GM20000 (cell line): ENCODE measurements at regions not wholly inside any gene's neighbourhood (a gene's known extent, or its start where the extent isn't known, plus 50 kb on each side); places are given as distances from the start of the nearest gene placed in this dataset.

Experiments used
- DNase-seq: peaks from one replicate; pipeline ENCODE4 v3.0.0; 2012; ENCODE audit warnings: low spot score
- TF ChIP-seq, protein P1 (sequence below): IDR thresholded peaks from 2 replicates; pipeline ENCODE4 v1.5.1; 2012; ENCODE audit warnings: mild to moderate bottlenecking, control low read depth; ENCODE audit errors: extremely low read depth, missing control alignments

DNA sequence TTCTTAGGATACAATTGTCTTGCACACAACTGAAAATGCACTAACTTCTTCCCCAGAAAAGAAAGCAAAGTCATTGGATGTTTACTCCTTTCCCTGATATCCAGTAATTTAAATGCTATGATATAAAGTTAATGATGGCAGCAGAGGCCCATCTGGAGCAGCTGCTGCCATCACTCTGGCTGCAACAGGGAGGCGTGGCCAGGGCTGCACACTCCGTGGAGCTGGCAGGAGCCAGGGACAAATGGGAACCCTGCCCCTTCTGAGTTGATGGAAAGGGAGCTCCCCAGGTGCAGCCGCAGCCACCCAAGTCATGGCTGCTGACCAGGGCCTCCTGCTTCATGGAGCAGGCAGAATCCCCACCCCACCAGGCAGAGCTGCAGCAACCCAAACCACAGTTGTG lies 72.6 kb upstream of the ALDH1A3 start:
- DNase-seq, result no peak
- TF ChIP-seq, protein P1, sequence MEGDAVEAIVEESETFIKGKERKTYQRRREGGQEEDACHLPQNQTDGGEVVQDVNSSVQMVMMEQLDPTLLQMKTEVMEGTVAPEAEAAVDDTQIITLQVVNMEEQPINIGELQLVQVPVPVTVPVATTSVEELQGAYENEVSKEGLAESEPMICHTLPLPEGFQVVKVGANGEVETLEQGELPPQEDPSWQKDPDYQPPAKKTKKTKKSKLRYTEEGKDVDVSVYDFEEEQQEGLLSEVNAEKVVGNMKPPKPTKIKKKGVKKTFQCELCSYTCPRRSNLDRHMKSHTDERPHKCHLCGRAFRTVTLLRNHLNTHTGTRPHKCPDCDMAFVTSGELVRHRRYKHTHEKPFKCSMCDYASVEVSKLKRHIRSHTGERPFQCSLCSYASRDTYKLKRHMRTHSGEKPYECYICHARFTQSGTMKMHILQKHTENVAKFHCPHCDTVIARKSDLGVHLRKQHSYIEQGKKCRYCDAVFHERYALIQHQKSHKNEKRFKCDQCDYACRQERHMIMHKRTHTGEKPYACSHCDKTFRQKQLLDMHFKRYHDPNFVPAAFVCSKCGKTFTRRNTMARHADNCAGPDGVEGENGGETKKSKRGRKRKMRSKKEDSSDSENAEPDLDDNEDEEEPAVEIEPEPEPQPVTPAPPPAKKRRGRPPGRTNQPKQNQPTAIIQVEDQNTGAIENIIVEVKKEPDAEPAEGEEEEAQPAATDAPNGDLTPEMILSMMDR, result no peak

GRCh38 chr15:100808691-100809090 lies 70.9 kb upstream of the ALDH1A3 start:
- TF ChIP-seq, protein P1, result no peak
- no peak for DNase-seq

- DNase-seq, result no peak
- TF ChIP-seq, protein P1, result no peak
Measured at GRCh38 chr15:100809151-100809550, 70.5 kb upstream of the ALDH1A3 start.

DNA sequence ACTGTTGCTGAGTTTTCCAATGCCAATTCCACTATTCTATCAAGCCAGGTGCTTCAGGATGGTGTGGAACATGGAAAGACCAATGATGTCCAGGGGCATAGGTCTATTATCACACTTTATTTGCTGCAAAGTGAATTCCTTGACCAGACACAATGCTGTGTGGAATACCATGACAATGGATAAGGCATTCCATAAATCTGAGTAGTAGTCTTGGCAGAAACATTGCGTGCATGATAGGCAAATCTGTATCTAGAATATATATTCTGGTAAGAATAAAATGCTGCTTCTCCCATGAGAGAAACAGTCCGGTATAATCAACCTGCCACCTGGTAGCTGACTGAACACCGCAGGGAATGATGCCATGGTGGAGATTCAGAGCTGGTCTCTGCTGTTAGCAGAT lies 70.0 kb upstream of the ALDH1A3 start:
- DNase-seq, result no peak
- TF ChIP-seq, protein P1, result no peak

GRCh38 chr15:100810229-100810628 lies 69.4 kb upstream of the ALDH1A3 start:
- TF ChIP-seq, protein P1, result no peak
- no peak for DNase-seq

DNA sequence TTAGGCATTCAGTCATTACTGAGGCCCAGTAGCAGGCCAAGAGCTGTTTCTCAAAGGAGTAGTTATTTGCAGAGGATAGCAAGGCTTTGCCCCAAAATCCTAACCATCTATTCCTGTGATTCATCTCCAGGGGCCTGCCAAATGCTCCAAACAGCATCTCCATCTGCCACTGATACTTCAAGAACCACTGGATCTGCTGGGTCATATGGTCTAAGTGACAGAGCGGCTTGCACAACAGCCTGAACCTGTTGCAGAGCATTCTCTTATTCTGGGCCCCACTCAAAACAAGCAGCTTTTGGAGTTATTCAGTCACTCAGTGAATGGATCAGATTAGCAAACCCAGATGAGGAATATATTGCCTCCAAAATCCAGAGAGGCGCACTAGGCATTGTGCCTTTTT lies 68.8 kb upstream of the ALDH1A3 start:
- DNase-seq, result no peak
- TF ChIP-seq, protein P1, result no peak

- TF ChIP-seq, protein P1, result no peak
- DNase-seq, result no peak
Measured at GRCh38 chr15:100812802-100813201, 66.8 kb upstream of the ALDH1A3 start.
